ENCODE measurements at regions not wholly inside any gene's neighbourhood (a gene's known extent, or its start where the extent isn't known, plus 50 kb on each side); places are given as distances from the start of the nearest gene placed in this dataset.

GRCh38 chr14:104383088-104383995, 196.2 kb upstream of the C14orf180 start:
- Mint-ChIP-seq H3K9me3 (no peaks in the 10 kb centered on the region), H3K27me3 (ENCODE audit: low read depth) (peaks cover 7% of the 10 kb centered on the region), H3K4me1 (ENCODE audit: low read depth) (no peaks in the 10 kb centered on the region), H3K4me3 (no peak overlapping the region), H3K27ac (no peak overlapping the region), H3K36me3 (ENCODE audit: low read depth) (no peaks in the 10 kb centered on the region)

GRCh38 chr14:104383996-104384775, 195.4 kb upstream of the C14orf180 start:
- H3K27me3 Mint-ChIP-seq (ENCODE audit: low read depth), result peaks cover 7% of the 10 kb centered on the region
- no peaks in the 10 kb centered on the region for H3K9me3 Mint-ChIP-seq
- no peak overlapping the region for H3K27ac Mint-ChIP-seq
- H3K4me3 Mint-ChIP-seq, result no peak overlapping the region
- H3K4me1 Mint-ChIP-seq (ENCODE audit: low read depth), result no peaks in the 10 kb centered on the region
- no peaks in the 10 kb centered on the region for H3K36me3 Mint-ChIP-seq (ENCODE audit: low read depth)

- Mint-ChIP-seq H3K27me3 (ENCODE audit: low read depth) (peaks cover 7% of the 10 kb centered on the region), H3K27ac (no peak overlapping the region), H3K36me3 (ENCODE audit: low read depth) (no peaks in the 10 kb centered on the region), H3K4me1 (ENCODE audit: low read depth) (peaks cover 1% of the 10 kb centered on the region), H3K9me3 (no peaks in the 10 kb centered on the region), H3K4me3 (no peak overlapping the region)
These were observed 194.8 kb upstream of the C14orf180 start for GRCh38 chr14:104384776-104385071.

GRCh38 chr14:104385111-104385510, 194.5 kb upstream of the C14orf180 start:
- Mint-ChIP-seq H3K27ac (no peak overlapping the region), H3K36me3 (ENCODE audit: low read depth) (no peaks in the 10 kb centered on the region), H3K4me1 (ENCODE audit: low read depth) (peaks cover 5% of the 10 kb centered on the region), H3K4me3 (no peak overlapping the region), H3K9me3 (no peaks in the 10 kb centered on the region), H3K27me3 (ENCODE audit: low read depth) (peaks cover 7% of the 10 kb centered on the region)

- Mint-ChIP-seq H3K27ac (no peak overlapping the region), H3K4me3 (no peak overlapping the region), H3K4me1 (ENCODE audit: low read depth) (peaks cover 8% of the 10 kb centered on the region), H3K9me3 (no peaks in the 10 kb centered on the region), H3K36me3 (ENCODE audit: low read depth) (no peaks in the 10 kb centered on the region), H3K27me3 (ENCODE audit: low read depth) (peaks cover 7% of the 10 kb centered on the region)
These were observed 193.9 kb upstream of the C14orf180 start for GRCh38 chr14:104385531-104386101.

- Mint-ChIP-seq H3K27me3 (ENCODE audit: low read depth) (peaks cover 5% of the 10 kb centered on the region), H3K4me3 (no peak overlapping the region), H3K9me3 (no peaks in the 10 kb centered on the region), H3K36me3 (ENCODE audit: low read depth) (no peaks in the 10 kb centered on the region), H3K4me1 (ENCODE audit: low read depth) (peaks cover 8% of the 10 kb centered on the region), H3K27ac (no peak overlapping the region)
These were observed 193.3 kb upstream of the C14orf180 start for GRCh38 chr14:104386151-104386841.

- peaks cover 16% of the 10 kb centered on the region for H3K4me1 Mint-ChIP-seq (ENCODE audit: low read depth)
These were observed 192.2 kb upstream of the C14orf180 start for GRCh38 chr14:104387022-104388010.

GRCh38 chr14:104388011-104388521, 191.5 kb upstream of the C14orf180 start:
- Mint-ChIP-seq H3K9me3 (no peaks in the 10 kb centered on the region), H3K27me3 (ENCODE audit: low read depth) (no peaks in the 10 kb centered on the region), H3K36me3 (ENCODE audit: low read depth) (peaks cover 2% of the 10 kb centered on the region), H3K4me1 (ENCODE audit: low read depth) (peaks cover 16% of the 10 kb centered on the region), H3K4me3 (no peak overlapping the region), H3K27ac (no peak overlapping the region)

More at GRCh38 chr14:104387022-104388010, 192.2 kb upstream of the C14orf180 start:
- no peaks in the 10 kb centered on the region for H3K9me3 Mint-ChIP-seq
- H3K27ac Mint-ChIP-seq, result no peak overlapping the region
- no peak overlapping the region for H3K4me3 Mint-ChIP-seq
- no peaks in the 10 kb centered on the region for H3K27me3 Mint-ChIP-seq (ENCODE audit: low read depth)
- H3K36me3 Mint-ChIP-seq (ENCODE audit: low read depth), result peaks cover 2% of the 10 kb centered on the region

- Mint-ChIP-seq H3K27me3 (ENCODE audit: low read depth) (no peaks in the 10 kb centered on the region), H3K36me3 (ENCODE audit: low read depth) (peaks cover 2% of the 10 kb centered on the region), H3K27ac (no peak overlapping the region), H3K9me3 (no peaks in the 10 kb centered on the region), H3K4me3 (no peak overlapping the region), H3K4me1 (ENCODE audit: low read depth) (peaks cover 19% of the 10 kb centered on the region)
These were observed 190.8 kb upstream of the C14orf180 start for GRCh38 chr14:104388541-104389325.

- no peak overlapping the region for H3K27ac Mint-ChIP-seq
- H3K27me3 Mint-ChIP-seq (ENCODE audit: low read depth), result no peaks in the 10 kb centered on the region
- H3K9me3 Mint-ChIP-seq, result no peaks in the 10 kb centered on the region
- peaks cover 2% of the 10 kb centered on the region for H3K36me3 Mint-ChIP-seq (ENCODE audit: low read depth)
- H3K4me1 Mint-ChIP-seq (ENCODE audit: low read depth), result peaks cover 26% of the 10 kb centered on the region
- peak overlapping the region; percentile 21 for H3K4me3 Mint-ChIP-seq
These were observed 190.0 kb upstream of the C14orf180 start for GRCh38 chr14:104389326-104390220.

GRCh38 chr14:104390221-104390931, 189.2 kb upstream of the C14orf180 start:
- Mint-ChIP-seq H3K9me3 (no peaks in the 10 kb centered on the region), H3K36me3 (ENCODE audit: low read depth) (peaks cover 2% of the 10 kb centered on the region), H3K4me3 (no peak overlapping the region), H3K27me3 (ENCODE audit: low read depth) (no peaks in the 10 kb centered on the region), H3K27ac (no peak overlapping the region), H3K4me1 (ENCODE audit: low read depth) (peaks cover 30% of the 10 kb centered on the region)
